GM23338 (cell line): ENCODE measurements at regions not wholly inside any gene's neighbourhood (a gene's known extent, or its start where the extent isn't known, plus 50 kb on each side); places are given as distances from the start of the nearest gene placed in this dataset.
"Not testable (repeated sequence)": the region's sequence is repeated elsewhere in the genome, so short reads cannot be mapped to it uniquely, and the experiment has no call there.

ENCODE experiments used
- EZH2 ChIP-seq: fragments of 200-600 bp; sonication (generic); IDR thresholded peaks from one replicate; pipeline ENCODE4 v1.8.0; 2017; ENCODE audit warnings: antibody characterized with exemption, mild to moderate bottlenecking, low read depth; ENCODE audit not compliant: unreplicated experiment
- EZH2phosphoT487 ChIP-seq: fragments of 200-600 bp; sonication (generic); IDR thresholded peaks from one replicate; pipeline ENCODE4 v1.8.1; 2018; ENCODE audit warnings: antibody characterized with exemption; ENCODE audit not compliant: unreplicated experiment
- JUNB ChIP-seq: IDR thresholded peaks from one replicate; pipeline ENCODE4 v1.6.1; 2016; ENCODE audit warnings: antibody characterized with exemption; ENCODE audit not compliant: unreplicated experiment
- POLR2AphosphoS5 ChIP-seq: IDR thresholded peaks from 2 replicates; pipeline ENCODE4 v1.6.1; 2016; ENCODE audit warnings: antibody characterized with exemption, low read depth
- TF ChIP-seq, protein P1 (sequence below), 2 experiments: fragments of 200-600 bp in 1 of 2; sonication (generic) in 1 of 2; conservative IDR thresholded peaks; 2 replicates each; pipeline versions ENCODE4 v1.5.1 to v1.6.1; 2016 to 2017; ENCODE audit warnings: antibody characterized with exemption in 2 of 2, low read depth in 2 of 2, mild to moderate bottlenecking in 2 of 2, moderate library complexity in 1 of 2
- TF ChIP-seq, protein P2 (sequence below): IDR thresholded peaks from one replicate; pipeline ENCODE4 v1.6.1; 2018; ENCODE audit warnings: antibody characterized with exemption; ENCODE audit not compliant: unreplicated experiment

DNA sequence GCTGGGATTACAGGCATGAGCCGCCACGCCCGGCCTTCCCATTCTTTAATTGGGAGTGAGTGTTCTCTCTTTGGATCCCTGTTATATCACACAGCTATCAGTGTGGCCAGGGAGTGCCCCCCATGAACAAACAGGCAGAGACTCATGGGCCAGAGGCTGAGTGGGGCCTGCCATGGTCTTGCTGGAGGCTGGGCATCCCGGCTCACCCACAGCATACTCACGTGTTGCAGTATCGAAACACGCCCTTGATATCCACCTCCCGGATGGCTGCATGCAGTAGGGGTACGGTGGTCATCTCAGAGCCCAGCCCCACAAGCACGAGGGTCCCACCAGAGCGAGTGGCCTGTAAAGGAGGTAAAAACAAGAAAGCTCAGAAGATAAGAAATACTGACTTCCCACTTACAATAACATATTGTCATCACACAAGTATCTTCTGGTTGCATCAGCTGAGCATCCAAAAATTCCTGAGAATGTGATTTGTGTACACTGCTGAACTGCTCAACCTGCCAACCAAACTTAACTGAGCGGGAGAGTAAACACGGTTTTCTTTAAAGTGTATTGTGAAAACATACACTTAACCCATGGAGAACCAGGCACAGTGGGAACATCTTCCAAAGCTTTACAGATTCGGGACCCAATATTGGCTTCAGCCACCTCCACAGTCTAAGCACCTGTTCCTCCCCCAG lies 92.0 kb downstream of the TRIM69 start:
- TF ChIP-seq, protein P1, sequence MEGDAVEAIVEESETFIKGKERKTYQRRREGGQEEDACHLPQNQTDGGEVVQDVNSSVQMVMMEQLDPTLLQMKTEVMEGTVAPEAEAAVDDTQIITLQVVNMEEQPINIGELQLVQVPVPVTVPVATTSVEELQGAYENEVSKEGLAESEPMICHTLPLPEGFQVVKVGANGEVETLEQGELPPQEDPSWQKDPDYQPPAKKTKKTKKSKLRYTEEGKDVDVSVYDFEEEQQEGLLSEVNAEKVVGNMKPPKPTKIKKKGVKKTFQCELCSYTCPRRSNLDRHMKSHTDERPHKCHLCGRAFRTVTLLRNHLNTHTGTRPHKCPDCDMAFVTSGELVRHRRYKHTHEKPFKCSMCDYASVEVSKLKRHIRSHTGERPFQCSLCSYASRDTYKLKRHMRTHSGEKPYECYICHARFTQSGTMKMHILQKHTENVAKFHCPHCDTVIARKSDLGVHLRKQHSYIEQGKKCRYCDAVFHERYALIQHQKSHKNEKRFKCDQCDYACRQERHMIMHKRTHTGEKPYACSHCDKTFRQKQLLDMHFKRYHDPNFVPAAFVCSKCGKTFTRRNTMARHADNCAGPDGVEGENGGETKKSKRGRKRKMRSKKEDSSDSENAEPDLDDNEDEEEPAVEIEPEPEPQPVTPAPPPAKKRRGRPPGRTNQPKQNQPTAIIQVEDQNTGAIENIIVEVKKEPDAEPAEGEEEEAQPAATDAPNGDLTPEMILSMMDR (conservative IDR thresholded peaks at IDR 0.05; ENCODE audit: low read depth in 2 of 2): not testable (repeated sequence)
- TF ChIP-seq EZH2phosphoT487, EZH2, POLR2AphosphoS5, JUNB: not testable (repeated sequence)
- TF ChIP-seq, protein P2, sequence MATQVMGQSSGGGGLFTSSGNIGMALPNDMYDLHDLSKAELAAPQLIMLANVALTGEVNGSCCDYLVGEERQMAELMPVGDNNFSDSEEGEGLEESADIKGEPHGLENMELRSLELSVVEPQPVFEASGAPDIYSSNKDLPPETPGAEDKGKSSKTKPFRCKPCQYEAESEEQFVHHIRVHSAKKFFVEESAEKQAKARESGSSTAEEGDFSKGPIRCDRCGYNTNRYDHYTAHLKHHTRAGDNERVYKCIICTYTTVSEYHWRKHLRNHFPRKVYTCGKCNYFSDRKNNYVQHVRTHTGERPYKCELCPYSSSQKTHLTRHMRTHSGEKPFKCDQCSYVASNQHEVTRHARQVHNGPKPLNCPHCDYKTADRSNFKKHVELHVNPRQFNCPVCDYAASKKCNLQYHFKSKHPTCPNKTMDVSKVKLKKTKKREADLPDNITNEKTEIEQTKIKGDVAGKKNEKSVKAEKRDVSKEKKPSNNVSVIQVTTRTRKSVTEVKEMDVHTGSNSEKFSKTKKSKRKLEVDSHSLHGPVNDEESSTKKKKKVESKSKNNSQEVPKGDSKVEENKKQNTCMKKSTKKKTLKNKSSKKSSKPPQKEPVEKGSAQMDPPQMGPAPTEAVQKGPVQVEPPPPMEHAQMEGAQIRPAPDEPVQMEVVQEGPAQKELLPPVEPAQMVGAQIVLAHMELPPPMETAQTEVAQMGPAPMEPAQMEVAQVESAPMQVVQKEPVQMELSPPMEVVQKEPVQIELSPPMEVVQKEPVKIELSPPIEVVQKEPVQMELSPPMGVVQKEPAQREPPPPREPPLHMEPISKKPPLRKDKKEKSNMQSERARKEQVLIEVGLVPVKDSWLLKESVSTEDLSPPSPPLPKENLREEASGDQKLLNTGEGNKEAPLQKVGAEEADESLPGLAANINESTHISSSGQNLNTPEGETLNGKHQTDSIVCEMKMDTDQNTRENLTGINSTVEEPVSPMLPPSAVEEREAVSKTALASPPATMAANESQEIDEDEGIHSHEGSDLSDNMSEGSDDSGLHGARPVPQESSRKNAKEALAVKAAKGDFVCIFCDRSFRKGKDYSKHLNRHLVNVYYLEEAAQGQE: not testable (repeated sequence)
